ENCODE measurements at regions not wholly inside any gene's neighbourhood (a gene's known extent, or its start where the extent isn't known, plus 50 kb on each side); places are given as distances from the start of the nearest gene placed in this dataset.

- peak in 2 of 3 donors; percentile 4 to 15 for DNase-seq
- intact Hi-C loops (cut with micrococcal nuclease), result no loop called here
- Mint-ChIP-seq H3K4me1 (no peaks in the 10 kb centered on the region), H3K27ac (no peak overlapping the region), H3K36me3 (no peaks in the 10 kb centered on the region), H3K27me3 (ENCODE audit: low read depth in 3 of 3) (peaks cover 0 to 2% (median 1%) of the 10 kb centered on the region in 3 donors), H3K4me3 (no peak overlapping the region), H3K9me3 (peaks cover 0 to 11% (median 4%) of the 10 kb centered on the region in 7 donors)
- Histone ChIP-seq H2AFZ (ENCODE audit: insufficient read depth, low read depth, low read length, poor library complexity, severe bottlenecking) (no peak overlapping the region), H3K4me1 (ENCODE audit: control insufficient read depth in 1 of 2, insufficient read depth in 2 of 2, low read length in 2 of 2) (no peaks in the 10 kb centered on the region), H3K27me3 (ENCODE audit: control insufficient read depth in 2 of 2, insufficient read depth in 2 of 2, low read length in 2 of 2) (no peaks in the 10 kb centered on the region), H3K27ac (ENCODE audit: low read depth in 1 of 2, low read length in 2 of 2) (no peak overlapping the region), H3K4me3 (replicated peaks in 1 of 3; ENCODE audit: low read depth in 2 of 3, low read length in 3 of 3) (no peak overlapping the region), H3K36me3 (replicated peaks in 1 of 2; ENCODE audit: control insufficient read depth in 1 of 2, insufficient read depth in 2 of 2, low read length in 2 of 2) (no peaks in the 10 kb centered on the region), H4K20me1 (ENCODE audit: insufficient read depth, low read length) (no peaks in the 10 kb centered on the region), H3K79me2 (ENCODE audit: insufficient read depth, low read length) (no peaks in the 10 kb centered on the region), H3K4me2 (replicated peaks; ENCODE audit: extremely low read depth, low read length, poor library complexity, severe bottlenecking) (no peak overlapping the region), H3K9ac (ENCODE audit: insufficient read depth, low read length, poor library complexity, severe bottlenecking) (no peak overlapping the region), H3K9me3 (replicated peaks in 1 of 2; ENCODE audit: control insufficient read depth in 1 of 2, insufficient read depth in 1 of 2, low read length in 2 of 2) (no peaks in the 10 kb centered on the region)
- WGBS (ENCODE audit: insufficient coverage), result 33% methylated on average over 2 of the region's 4 CpGs
- no peak for TF ChIP-seq CTCF (IDR thresholded peaks at IDR 0.05)
These were observed 887.1 kb downstream of the TFAP2A start for GRCh38 chr6:9527679-9528286.

- Histone ChIP-seq H2AFZ (ENCODE audit: insufficient read depth, low read depth, low read length, poor library complexity, severe bottlenecking) (no peak overlapping the region), H3K9me3 (replicated peaks in 1 of 2; ENCODE audit: control insufficient read depth in 1 of 2, insufficient read depth in 1 of 2, low read length in 2 of 2) (no peaks in the 10 kb centered on the region), H3K27me3 (ENCODE audit: control insufficient read depth in 2 of 2, insufficient read depth in 2 of 2, low read length in 2 of 2) (no peaks in the 10 kb centered on the region), H3K4me2 (replicated peaks; ENCODE audit: extremely low read depth, low read length, poor library complexity, severe bottlenecking) (no peak overlapping the region), H3K9ac (ENCODE audit: insufficient read depth, low read length, poor library complexity, severe bottlenecking) (no peak overlapping the region), H3K79me2 (ENCODE audit: insufficient read depth, low read length) (no peaks in the 10 kb centered on the region), H3K36me3 (replicated peaks in 1 of 2; ENCODE audit: control insufficient read depth in 1 of 2, insufficient read depth in 2 of 2, low read length in 2 of 2) (no peaks in the 10 kb centered on the region), H3K27ac (ENCODE audit: low read depth in 1 of 2, low read length in 2 of 2) (no peak overlapping the region), H4K20me1 (ENCODE audit: insufficient read depth, low read length) (no peaks in the 10 kb centered on the region), H3K4me1 (ENCODE audit: control insufficient read depth in 1 of 2, insufficient read depth in 2 of 2, low read length in 2 of 2) (no peaks in the 10 kb centered on the region), H3K4me3 (replicated peaks in 1 of 3; ENCODE audit: low read depth in 2 of 3, low read length in 3 of 3) (no peak overlapping the region)
- TF ChIP-seq CTCF (IDR thresholded peaks at IDR 0.05), result no peak
- H3K27ac Mint-ChIP-seq, result no peak overlapping the region
- H3K9me3 Mint-ChIP-seq, result peaks cover 2 to 11% (median 4%) of the 10 kb centered on the region in 7 donors
- H3K4me3 Mint-ChIP-seq, result no peak overlapping the region
- H3K36me3 Mint-ChIP-seq, result no peaks in the 10 kb centered on the region
- intact Hi-C loops (cut with micrococcal nuclease), result no loop called here
- no peak for DNase-seq
- peaks cover 0 to 2% (median 1%) of the 10 kb centered on the region in 3 donors for H3K27me3 Mint-ChIP-seq (ENCODE audit: low read depth in 3 of 3)
- no peaks in the 10 kb centered on the region for H3K4me1 Mint-ChIP-seq
These were observed 891.4 kb downstream of the TFAP2A start for GRCh38 chr6:9523462-9523861.
